ENCODE measurements at regions not wholly inside any gene's neighbourhood (a gene's known extent, or its start where the extent isn't known, plus 50 kb on each side); places are given as distances from the start of the nearest gene placed in this dataset.

DNA sequence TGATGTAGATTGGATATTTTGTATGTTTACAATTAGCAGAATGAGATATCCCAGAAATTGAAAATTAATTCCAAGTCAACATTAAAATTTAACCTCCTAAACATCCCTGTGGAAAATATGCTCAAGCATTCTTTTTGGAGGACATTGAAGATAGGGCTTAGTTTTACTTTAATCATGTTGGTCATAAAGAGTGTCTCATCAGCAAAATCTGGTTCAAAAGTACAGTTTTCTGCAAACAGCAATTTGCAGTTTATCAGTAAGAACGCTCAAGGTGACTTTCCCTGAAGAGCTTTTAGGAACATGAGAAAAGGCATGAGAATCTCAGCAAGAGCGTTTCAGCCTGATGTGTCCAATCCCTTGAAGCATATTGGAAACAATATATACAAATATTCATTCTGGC lies 889.8 kb downstream of the CENPC start:
- Mint-ChIP-seq H3K9me3 (no peaks in the 10 kb centered on the region), H3K27me3 (ENCODE audit: low read depth) (no peaks in the 10 kb centered on the region), H3K4me1 (no peaks in the 10 kb centered on the region), H3K4me3 (no peak overlapping the region), H3K27ac (ENCODE audit: unreplicated experiment) (no peak overlapping the region), H3K36me3 (ENCODE audit: low read depth) (no peaks in the 10 kb centered on the region)
- no peak for DNase-seq (ENCODE audit: low read depth, low spot score)
- TF ChIP-seq, protein P1, sequence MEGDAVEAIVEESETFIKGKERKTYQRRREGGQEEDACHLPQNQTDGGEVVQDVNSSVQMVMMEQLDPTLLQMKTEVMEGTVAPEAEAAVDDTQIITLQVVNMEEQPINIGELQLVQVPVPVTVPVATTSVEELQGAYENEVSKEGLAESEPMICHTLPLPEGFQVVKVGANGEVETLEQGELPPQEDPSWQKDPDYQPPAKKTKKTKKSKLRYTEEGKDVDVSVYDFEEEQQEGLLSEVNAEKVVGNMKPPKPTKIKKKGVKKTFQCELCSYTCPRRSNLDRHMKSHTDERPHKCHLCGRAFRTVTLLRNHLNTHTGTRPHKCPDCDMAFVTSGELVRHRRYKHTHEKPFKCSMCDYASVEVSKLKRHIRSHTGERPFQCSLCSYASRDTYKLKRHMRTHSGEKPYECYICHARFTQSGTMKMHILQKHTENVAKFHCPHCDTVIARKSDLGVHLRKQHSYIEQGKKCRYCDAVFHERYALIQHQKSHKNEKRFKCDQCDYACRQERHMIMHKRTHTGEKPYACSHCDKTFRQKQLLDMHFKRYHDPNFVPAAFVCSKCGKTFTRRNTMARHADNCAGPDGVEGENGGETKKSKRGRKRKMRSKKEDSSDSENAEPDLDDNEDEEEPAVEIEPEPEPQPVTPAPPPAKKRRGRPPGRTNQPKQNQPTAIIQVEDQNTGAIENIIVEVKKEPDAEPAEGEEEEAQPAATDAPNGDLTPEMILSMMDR (conservative IDR thresholded peaks at IDR 0.05) = no peak

DNA sequence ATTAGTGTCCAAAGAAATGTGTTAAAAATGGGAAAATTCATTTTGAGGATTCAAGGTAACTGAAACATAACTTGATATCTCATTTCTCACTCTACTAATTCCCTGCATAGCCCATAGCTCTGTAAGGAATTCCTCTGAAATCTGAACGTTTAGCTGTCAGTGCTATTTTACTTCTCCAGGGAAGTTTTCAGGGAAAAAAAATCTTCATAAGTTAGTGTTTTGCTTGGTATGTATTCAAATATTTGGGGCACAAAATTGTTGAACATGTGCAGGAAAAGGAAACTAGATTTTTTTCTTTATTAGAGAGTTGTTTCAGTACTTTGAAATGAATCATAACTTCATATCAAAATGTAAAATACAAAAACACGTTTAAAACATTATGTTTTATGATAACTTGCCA lies 891.4 kb downstream of the CENPC start:
- Mint-ChIP-seq H3K27me3 (ENCODE audit: low read depth) (no peaks in the 10 kb centered on the region), H3K4me1 (no peaks in the 10 kb centered on the region), H3K4me3 (no peak overlapping the region), H3K36me3 (ENCODE audit: low read depth) (no peaks in the 10 kb centered on the region), H3K27ac (ENCODE audit: unreplicated experiment) (no peak overlapping the region), H3K9me3 (no peaks in the 10 kb centered on the region)
- TF ChIP-seq, protein P1 (conservative IDR thresholded peaks at IDR 0.05) = no peak
- DNase-seq (ENCODE audit: low read depth, low spot score) = no peak

- no peak for DNase-seq (ENCODE audit: low read depth, low spot score)
- H3K4me3 Mint-ChIP-seq = no peak overlapping the region
- peaks cover 3% of the 10 kb centered on the region for H3K4me1 Mint-ChIP-seq
- no peak overlapping the region for H3K27ac Mint-ChIP-seq (ENCODE audit: unreplicated experiment)
- no peaks in the 10 kb centered on the region for H3K36me3 Mint-ChIP-seq (ENCODE audit: low read depth)
- H3K9me3 Mint-ChIP-seq = no peaks in the 10 kb centered on the region
- H3K27me3 Mint-ChIP-seq (ENCODE audit: low read depth) = no peaks in the 10 kb centered on the region
- TF ChIP-seq, protein P1 (conservative IDR thresholded peaks at IDR 0.05) = no peak
Observed at GRCh38 chr4:66649236-66649635, 896.1 kb downstream of the CENPC start.

- H3K27me3 Mint-ChIP-seq (ENCODE audit: low read depth) = no peaks in the 10 kb centered on the region
- H3K9me3 Mint-ChIP-seq = no peaks in the 10 kb centered on the region
- no peaks in the 10 kb centered on the region for H3K36me3 Mint-ChIP-seq (ENCODE audit: low read depth)
- TF ChIP-seq, protein P1 (conservative IDR thresholded peaks at IDR 0.05) = no peak
- DNase-seq (ENCODE audit: low read depth, low spot score) = no peak
- H3K4me1 Mint-ChIP-seq = peaks cover 6% of the 10 kb centered on the region
- no peak overlapping the region for H3K4me3 Mint-ChIP-seq
- no peak overlapping the region for H3K27ac Mint-ChIP-seq (ENCODE audit: unreplicated experiment)
Observed at GRCh38 chr4:66647926-66648325, 897.4 kb downstream of the CENPC start.

GRCh38 chr4:66647476-66647875 lies 897.8 kb downstream of the CENPC start:
- H3K36me3 Mint-ChIP-seq (ENCODE audit: low read depth) = no peaks in the 10 kb centered on the region
- TF ChIP-seq, protein P1 (conservative IDR thresholded peaks at IDR 0.05) = no peak
- H3K27ac Mint-ChIP-seq (ENCODE audit: unreplicated experiment) = no peak overlapping the region
- no peak overlapping the region for H3K4me3 Mint-ChIP-seq
- no peaks in the 10 kb centered on the region for H3K9me3 Mint-ChIP-seq
- H3K27me3 Mint-ChIP-seq (ENCODE audit: low read depth) = no peaks in the 10 kb centered on the region
- DNase-seq (ENCODE audit: low read depth, low spot score) = no peak
- H3K4me1 Mint-ChIP-seq = peaks cover 6% of the 10 kb centered on the region
